A549 (cell line): ENCODE measurements at regions not wholly inside any gene's neighbourhood (a gene's known extent, or its start where the extent isn't known, plus 50 kb on each side); places are given as distances from the start of the nearest gene placed in this dataset.

Source experiments
- CHD4 ChIP-seq: fragments of 200-600 bp; sonication (generic); IDR thresholded peaks from 2 replicates; pipeline ENCODE4 v1.6.1; 2016; ENCODE audit warnings: antibody characterized with exemption, mild to moderate bottlenecking, borderline replicate concordance
- EP300 ChIP-seq, 2 experiments: fragments of >200 bp; sonication (Bioruptor Twin); formaldehyde crosslinking; IDR thresholded peaks; 2 replicates in 1 of 2; 3 replicates in 1 of 2; pipeline ENCODE4 v1.6.1; 2016 to 2017
- JUN ChIP-seq, 2 experiments: fragments of >200 bp; sonication (Bioruptor Twin); formaldehyde crosslinking; IDR thresholded peaks; 2 replicates in 1 of 2; 3 replicates in 1 of 2; pipeline ENCODE4 v1.6.1; 2016 to 2017
- POLR2A ChIP-seq: IDR thresholded peaks from 2 replicates; pipeline ENCODE4 v1.6.1; 2012; ENCODE audit warnings: mild to moderate bottlenecking, low read length
- ZC3H11A ChIP-seq: fragments of 450-650 bp; IDR thresholded peaks from 2 replicates; pipeline ENCODE4 v1.6.1; 2014; ENCODE audit warnings: antibody characterized with exemption, mild to moderate bottlenecking
- TF ChIP-seq, protein P1 (sequence below): IDR thresholded peaks from 2 replicates; pipeline ENCODE4 v1.6.1; 2012
- TF ChIP-seq, protein P2 (sequence below): fragments of >200 bp; sonication (Bioruptor Twin); formaldehyde crosslinking; IDR thresholded peaks from 3 replicates; pipeline ENCODE4 v1.6.1; 2016
- TF ChIP-seq, protein P3 (sequence below): fragments of >200 bp; sonication (Bioruptor Twin); formaldehyde crosslinking; IDR thresholded peaks from 3 replicates; pipeline ENCODE4 v1.5.1; 2016
- TF ChIP-seq, protein P4 (sequence below): IDR thresholded peaks from 2 replicates; pipeline ENCODE4 v1.6.1; 2012

DNA sequence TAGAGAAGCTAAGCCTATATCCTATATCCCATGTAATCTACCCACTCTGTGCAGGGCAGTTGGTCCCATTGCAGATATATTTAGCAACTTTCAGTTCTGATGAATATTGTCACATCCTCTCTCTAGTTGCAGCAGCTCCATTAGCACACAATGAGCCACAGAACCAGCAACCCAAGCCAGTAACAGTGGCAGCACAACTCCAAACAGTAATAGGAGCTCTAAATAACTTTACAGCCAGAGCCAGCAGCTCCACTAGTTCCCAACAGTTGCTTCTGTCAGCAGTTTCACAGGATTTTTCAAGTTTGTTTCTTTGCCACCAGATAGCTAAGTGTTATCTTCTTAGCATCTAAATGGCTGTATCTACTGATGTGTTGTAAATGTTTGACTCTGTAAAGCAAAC, 490.8 kb downstream of the HTR1B start:
- TF ChIP-seq EP300 (IDR thresholded peaks at IDR 0.05): no peak
- TF ChIP-seq, protein P1, sequence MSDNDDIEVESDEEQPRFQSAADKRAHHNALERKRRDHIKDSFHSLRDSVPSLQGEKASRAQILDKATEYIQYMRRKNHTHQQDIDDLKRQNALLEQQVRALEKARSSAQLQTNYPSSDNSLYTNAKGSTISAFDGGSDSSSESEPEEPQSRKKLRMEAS: no peak
- TF ChIP-seq, protein P2, sequence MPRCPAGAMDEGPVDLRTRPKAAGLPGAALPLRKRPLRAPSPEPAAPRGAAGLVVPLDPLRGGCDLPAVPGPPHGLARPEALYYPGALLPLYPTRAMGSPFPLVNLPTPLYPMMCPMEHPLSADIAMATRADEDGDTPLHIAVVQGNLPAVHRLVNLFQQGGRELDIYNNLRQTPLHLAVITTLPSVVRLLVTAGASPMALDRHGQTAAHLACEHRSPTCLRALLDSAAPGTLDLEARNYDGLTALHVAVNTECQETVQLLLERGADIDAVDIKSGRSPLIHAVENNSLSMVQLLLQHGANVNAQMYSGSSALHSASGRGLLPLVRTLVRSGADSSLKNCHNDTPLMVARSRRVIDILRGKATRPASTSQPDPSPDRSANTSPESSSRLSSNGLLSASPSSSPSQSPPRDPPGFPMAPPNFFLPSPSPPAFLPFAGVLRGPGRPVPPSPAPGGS: no peak
- TF ChIP-seq, protein P3, sequence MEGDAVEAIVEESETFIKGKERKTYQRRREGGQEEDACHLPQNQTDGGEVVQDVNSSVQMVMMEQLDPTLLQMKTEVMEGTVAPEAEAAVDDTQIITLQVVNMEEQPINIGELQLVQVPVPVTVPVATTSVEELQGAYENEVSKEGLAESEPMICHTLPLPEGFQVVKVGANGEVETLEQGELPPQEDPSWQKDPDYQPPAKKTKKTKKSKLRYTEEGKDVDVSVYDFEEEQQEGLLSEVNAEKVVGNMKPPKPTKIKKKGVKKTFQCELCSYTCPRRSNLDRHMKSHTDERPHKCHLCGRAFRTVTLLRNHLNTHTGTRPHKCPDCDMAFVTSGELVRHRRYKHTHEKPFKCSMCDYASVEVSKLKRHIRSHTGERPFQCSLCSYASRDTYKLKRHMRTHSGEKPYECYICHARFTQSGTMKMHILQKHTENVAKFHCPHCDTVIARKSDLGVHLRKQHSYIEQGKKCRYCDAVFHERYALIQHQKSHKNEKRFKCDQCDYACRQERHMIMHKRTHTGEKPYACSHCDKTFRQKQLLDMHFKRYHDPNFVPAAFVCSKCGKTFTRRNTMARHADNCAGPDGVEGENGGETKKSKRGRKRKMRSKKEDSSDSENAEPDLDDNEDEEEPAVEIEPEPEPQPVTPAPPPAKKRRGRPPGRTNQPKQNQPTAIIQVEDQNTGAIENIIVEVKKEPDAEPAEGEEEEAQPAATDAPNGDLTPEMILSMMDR: no peak
- TF ChIP-seq JUN (IDR thresholded peaks at IDR 0.05): no peak
- TF ChIP-seq, protein P4, sequence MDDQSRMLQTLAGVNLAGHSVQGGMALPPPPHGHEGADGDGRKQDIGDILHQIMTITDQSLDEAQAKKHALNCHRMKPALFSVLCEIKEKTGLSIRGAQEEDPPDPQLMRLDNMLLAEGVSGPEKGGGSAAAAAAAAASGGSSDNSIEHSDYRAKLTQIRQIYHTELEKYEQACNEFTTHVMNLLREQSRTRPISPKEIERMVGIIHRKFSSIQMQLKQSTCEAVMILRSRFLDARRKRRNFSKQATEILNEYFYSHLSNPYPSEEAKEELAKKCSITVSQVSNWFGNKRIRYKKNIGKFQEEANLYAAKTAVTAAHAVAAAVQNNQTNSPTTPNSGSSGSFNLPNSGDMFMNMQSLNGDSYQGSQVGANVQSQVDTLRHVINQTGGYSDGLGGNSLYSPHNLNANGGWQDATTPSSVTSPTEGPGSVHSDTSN: no peak
- no peak for TF ChIP-seq POLR2A
- TF ChIP-seq CHD4: no peak
- no peak for TF ChIP-seq ZC3H11A
